ENCODE measurements at regions not wholly inside any gene's neighbourhood (a gene's known extent, or its start where the extent isn't known, plus 50 kb on each side); places are given as distances from the start of the nearest gene placed in this dataset.

- Histone ChIP-seq H4K8ac (ENCODE audit: extremely low read depth, insufficient read depth, low read length) (no peak overlapping the region), H3K23ac (ENCODE audit: insufficient read length) (no peak overlapping the region), H2BK15ac (ENCODE audit: low read length) (no peak overlapping the region), H3K4me3 (ENCODE audit: extremely low read depth in 1 of 4, insufficient read depth in 2 of 4, low read depth in 3 of 4, low read length in 4 of 4) (no peak overlapping the region), H2AFZ (ENCODE audit: low read length) (no peak overlapping the region), H4K91ac (replicated peaks; ENCODE audit: insufficient read length, low read length) (peak overlapping the region; percentile 83), H2AK5ac (ENCODE audit: low read depth, low read length) (no peak overlapping the region), H3K79me2 (ENCODE audit: control insufficient read depth in 1 of 2, insufficient read depth in 2 of 2, low read length in 2 of 2) (no peaks in the 10 kb centered on the region), H3K14ac (ENCODE audit: insufficient read length) (no peak overlapping the region), H2BK20ac (ENCODE audit: low read length) (no peak overlapping the region), H2BK5ac (ENCODE audit: low read depth, low read length) (no peak overlapping the region), H3K36me3 (ENCODE audit: control insufficient read depth in 2 of 4, insufficient read depth in 4 of 4, low read length in 3 of 4) (no peaks in the 10 kb centered on the region), H3K9ac (replicated peaks in 1 of 4; ENCODE audit: extremely low read depth in 1 of 4, low read depth in 3 of 4, low read length in 3 of 4) (no peak overlapping the region), H3K79me1 (ENCODE audit: low read depth, low read length) (no peaks in the 10 kb centered on the region), H3K4ac (replicated peaks; ENCODE audit: insufficient read length, low read depth, low read length) (peak overlapping the region; percentile 91), H3K4me2 (ENCODE audit: insufficient read depth in 1 of 2, low read depth in 2 of 2, low read length in 2 of 2) (no peak overlapping the region), H4K20me1 (replicated peaks in 1 of 2; ENCODE audit: control insufficient read depth in 1 of 2, insufficient read depth in 2 of 2, low read length in 2 of 2) (no peaks in the 10 kb centered on the region), H4K5ac (ENCODE audit: insufficient read length, low read depth, low read length) (no peak overlapping the region), H3K56ac (replicated peaks; ENCODE audit: insufficient read length, low read depth, low read length) (no peak overlapping the region), H2BK12ac (ENCODE audit: low read depth, low read length) (no peak overlapping the region; the same call in 1 of the 2 replicates), H3K4me1 (replicated peaks in 1 of 4; ENCODE audit: control insufficient read depth in 3 of 4, insufficient read depth in 4 of 4, low read length in 3 of 4) (peaks cover 5 to 9% (median 6%) of the 10 kb centered on the region in 4 experiments), H3K27me3 (replicated peaks in 1 of 4; ENCODE audit: control insufficient read depth in 3 of 4, extremely low read depth in 1 of 4, insufficient read depth in 3 of 4, low read length in 3 of 4) (no peaks in the 10 kb centered on the region), H3K23me2 (ENCODE audit: low read depth, low read length) (no peaks in the 10 kb centered on the region), H3K18ac (ENCODE audit: extremely low read depth, low read length) (no peak overlapping the region), H3K27ac (ENCODE audit: low read depth, low read length) (no peak overlapping the region), H3K9me3 (ENCODE audit: insufficient read depth in 2 of 2, low read depth in 1 of 2, low read length in 1 of 2) (no peaks in the 10 kb centered on the region), H2BK120ac (replicated peaks; ENCODE audit: low read depth, low read length) (peak overlapping the region; percentile 70)
- no peak for DNase-seq (ENCODE audit: low read depth in 1 of 2, low spot score in 2 of 2)
- 91% methylated on average over 3 of the region's 3 CpGs; no CpG with 5 or more reads in 1 of the 2 experiments for WGBS, 2 experiments (ENCODE audit: extremely low coverage in 1 of 2, insufficient coverage in 1 of 2, insufficient read length in 1 of 2, insufficient replicate concordance in 2 of 2, low coverage in 1 of 2, low lambda C conversion rate in 2 of 2, missing lambda C conversion rate in 1 of 2)
- ChIA-PET POLR2A (ENCODE audit: partially characterized antibody) (no interaction called here), CTCF (ENCODE audit: partially characterized antibody) (no interaction called here)
- no peak for FAIRE-seq
- no peak for TF ChIP-seq KDM4A (IDR thresholded peaks at IDR 0.05; ENCODE audit: low read depth, low read length, severe bottlenecking)
- no peak for TF ChIP-seq JUND (IDR thresholded peaks at IDR 0.05; ENCODE audit: low read length)
- no peak for TF ChIP-seq GABPA (IDR thresholded peaks at IDR 0.05; ENCODE audit: borderline replicate concordance, insufficient read depth, low read length)
- TF ChIP-seq NRF1 (IDR thresholded peaks at IDR 0.05; ENCODE audit: low read depth, low read length): no peak
- TF ChIP-seq SIRT6 (IDR thresholded peaks at IDR 0.05; ENCODE audit: low read length): no peak
- no peak for TF ChIP-seq TCF12 (IDR thresholded peaks at IDR 0.05; ENCODE audit: low read depth, low read length)
- TF ChIP-seq KDM5A (IDR thresholded peaks at IDR 0.05; ENCODE audit: low read length): no peak
- TF ChIP-seq RNF2 (IDR thresholded peaks at IDR 0.05; ENCODE audit: borderline replicate concordance, low read depth, low read length, missing control alignments, poor library complexity, severe bottlenecking): no peak
- TF ChIP-seq SP1 (IDR thresholded peaks at IDR 0.05; ENCODE audit: low read depth, low read length): no peak
- TF ChIP-seq EP300 (IDR thresholded peaks at IDR 0.05; ENCODE audit: borderline replicate concordance in 1 of 2, low read depth in 2 of 2, low read length in 2 of 2): no peak
- TF ChIP-seq RXRA (IDR thresholded peaks at IDR 0.05; ENCODE audit: insufficient read depth, low read depth, low read length): no peak
- no peak for TF ChIP-seq GTF2F1 (IDR thresholded peaks at IDR 0.05; ENCODE audit: borderline replicate concordance, low read depth, low read length)
- no peak for TF ChIP-seq CBX5 (IDR thresholded peaks at IDR 0.05; ENCODE audit: low read depth, low read length)
- no peak for TF ChIP-seq CHD1 (IDR thresholded peaks at IDR 0.05; ENCODE audit: low read depth, low read length)
- TF ChIP-seq MAFK (IDR thresholded peaks at IDR 0.05; ENCODE audit: low read depth, low read length): no peak
- TF ChIP-seq ZNF274 (IDR thresholded peaks at IDR 0.05; ENCODE audit: borderline replicate concordance, extremely low read depth, low read length): no peak
Measured at GRCh38 chr10:21340331-21340730, 185.2 kb downstream of the SKIDA1 start.
